ENCODE measurements at regions not wholly inside any gene's neighbourhood (a gene's known extent, or its start where the extent isn't known, plus 50 kb on each side); places are given as distances from the start of the nearest gene placed in this dataset.

GRCh38 chr14:65153101-65153500 lies 50.8 kb upstream of the MAX start:
- no peaks in the 10 kb centered on the region for H3K27me3 ChIP-seq (ENCODE audit: insufficient read depth, poor library complexity, severe bottlenecking)
- no peak overlapping the region for H3K4me3 ChIP-seq (replicated peaks; ENCODE audit: insufficient read depth, low read length)
- H3K27ac ChIP-seq (replicated peaks) = no peak overlapping the region
- TF ChIP-seq REST (IDR thresholded peaks at IDR 0.05; ENCODE audit: insufficient replicate concordance, low read depth) (no peak), GABPA (IDR thresholded peaks at IDR 0.05; ENCODE audit: low read depth) (no peak), POLR2AphosphoS5 (IDR thresholded peaks at IDR 0.05; ENCODE audit: low read depth) (no peak), CTCF (IDR thresholded peaks at IDR 0.05; ENCODE audit: insufficient read depth, low read length) (no peak)
- DNase-seq (ENCODE audit: low read depth in 1 of 2, low spot score in 1 of 2) = no peak

- peak overlapping the region; percentile 82 for H3K27ac ChIP-seq (replicated peaks)
Observed at GRCh38 chr14:65156568-65157366, 54.5 kb upstream of the MAX start.

More at GRCh38 chr14:65156568-65157366, 54.5 kb upstream of the MAX start:
- Histone ChIP-seq H3K27me3 (ENCODE audit: insufficient read depth, poor library complexity, severe bottlenecking) (no peaks in the 10 kb centered on the region), H3K4me3 (replicated peaks; ENCODE audit: insufficient read depth, low read length) (peak overlapping the region; percentile 2; the same call in 1 of the 2 replicates)
- DNase-seq (ENCODE audit: low read depth in 1 of 2, low spot score in 1 of 2) = peak; percentile 45 to 55
- no peak for TF ChIP-seq REST (IDR thresholded peaks at IDR 0.05; ENCODE audit: insufficient replicate concordance, low read depth)
- TF ChIP-seq GABPA (IDR thresholded peaks at IDR 0.05; ENCODE audit: low read depth) = no peak
- no peak for TF ChIP-seq SPI1 (IDR thresholded peaks at IDR 0.05; ENCODE audit: borderline replicate concordance, low read depth)
- TF ChIP-seq POLR2AphosphoS5 (IDR thresholded peaks at IDR 0.05; ENCODE audit: low read depth) = no peak
- no peak for TF ChIP-seq CTCF (IDR thresholded peaks at IDR 0.05; ENCODE audit: insufficient read depth, low read length)

Measured in HL-60 (cell line).